ENCODE measurements at regions not wholly inside any gene's neighbourhood (a gene's known extent, or its start where the extent isn't known, plus 50 kb on each side); places are given as distances from the start of the nearest gene placed in this dataset.

DNA sequence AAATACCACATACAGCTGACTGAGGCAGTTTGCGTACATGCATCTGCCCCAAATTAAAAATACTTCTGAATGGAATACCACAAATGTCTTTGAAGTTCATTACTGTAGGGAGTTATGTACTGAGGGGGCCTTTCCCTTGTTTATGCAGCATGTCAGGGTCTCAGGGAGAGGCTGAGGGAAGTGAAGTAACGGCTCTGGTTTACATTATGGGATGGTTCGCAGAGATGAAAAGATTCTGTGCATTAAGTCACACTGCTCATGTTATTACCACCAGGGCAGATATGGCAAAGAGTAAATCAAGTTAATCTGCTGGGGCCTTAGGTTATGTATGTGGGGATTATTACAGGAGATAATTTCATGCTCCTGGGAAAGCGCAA, 385.9 kb upstream of the RND3 start:
- peak; percentile 26; the same call in 1 of the 2 replicates for TF ChIP-seq ZNF8 (CRISPR knock-in tag; IDR thresholded peaks at IDR 0.05)
- TF ChIP-seq, protein P1, sequence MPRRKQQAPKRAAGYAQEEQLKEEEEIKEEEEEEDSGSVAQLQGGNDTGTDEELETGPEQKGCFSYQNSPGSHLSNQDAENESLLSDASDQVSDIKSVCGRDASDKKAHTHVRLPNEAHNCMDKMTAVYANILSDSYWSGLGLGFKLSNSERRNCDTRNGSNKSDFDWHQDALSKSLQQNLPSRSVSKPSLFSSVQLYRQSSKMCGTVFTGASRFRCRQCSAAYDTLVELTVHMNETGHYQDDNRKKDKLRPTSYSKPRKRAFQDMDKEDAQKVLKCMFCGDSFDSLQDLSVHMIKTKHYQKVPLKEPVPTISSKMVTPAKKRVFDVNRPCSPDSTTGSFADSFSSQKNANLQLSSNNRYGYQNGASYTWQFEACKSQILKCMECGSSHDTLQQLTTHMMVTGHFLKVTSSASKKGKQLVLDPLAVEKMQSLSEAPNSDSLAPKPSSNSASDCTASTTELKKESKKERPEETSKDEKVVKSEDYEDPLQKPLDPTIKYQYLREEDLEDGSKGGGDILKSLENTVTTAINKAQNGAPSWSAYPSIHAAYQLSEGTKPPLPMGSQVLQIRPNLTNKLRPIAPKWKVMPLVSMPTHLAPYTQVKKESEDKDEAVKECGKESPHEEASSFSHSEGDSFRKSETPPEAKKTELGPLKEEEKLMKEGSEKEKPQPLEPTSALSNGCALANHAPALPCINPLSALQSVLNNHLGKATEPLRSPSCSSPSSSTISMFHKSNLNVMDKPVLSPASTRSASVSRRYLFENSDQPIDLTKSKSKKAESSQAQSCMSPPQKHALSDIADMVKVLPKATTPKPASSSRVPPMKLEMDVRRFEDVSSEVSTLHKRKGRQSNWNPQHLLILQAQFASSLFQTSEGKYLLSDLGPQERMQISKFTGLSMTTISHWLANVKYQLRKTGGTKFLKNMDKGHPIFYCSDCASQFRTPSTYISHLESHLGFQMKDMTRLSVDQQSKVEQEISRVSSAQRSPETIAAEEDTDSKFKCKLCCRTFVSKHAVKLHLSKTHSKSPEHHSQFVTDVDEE (CRISPR knock-in tag; IDR thresholded peaks at IDR 0.05): 0 out of 2 replicates have a peak, but pooled peaks have one; percentile 44
- no peak for TF ChIP-seq BACH2 (CRISPR knock-in tag; IDR thresholded peaks at IDR 0.05; ENCODE audit: borderline replicate concordance)
- 0 out of 2 replicates have a peak, but pooled peaks have one; percentile 7 for TF ChIP-seq ZNF70 (CRISPR knock-in tag; IDR thresholded peaks at IDR 0.05)
- TF ChIP-seq TCF4 (CRISPR knock-in tag; IDR thresholded peaks at IDR 0.05; ENCODE audit: borderline replicate concordance): peak; percentile 68
- peak; percentile 24; the same call in 1 of the 3 replicates for ATAC-seq

DNA sequence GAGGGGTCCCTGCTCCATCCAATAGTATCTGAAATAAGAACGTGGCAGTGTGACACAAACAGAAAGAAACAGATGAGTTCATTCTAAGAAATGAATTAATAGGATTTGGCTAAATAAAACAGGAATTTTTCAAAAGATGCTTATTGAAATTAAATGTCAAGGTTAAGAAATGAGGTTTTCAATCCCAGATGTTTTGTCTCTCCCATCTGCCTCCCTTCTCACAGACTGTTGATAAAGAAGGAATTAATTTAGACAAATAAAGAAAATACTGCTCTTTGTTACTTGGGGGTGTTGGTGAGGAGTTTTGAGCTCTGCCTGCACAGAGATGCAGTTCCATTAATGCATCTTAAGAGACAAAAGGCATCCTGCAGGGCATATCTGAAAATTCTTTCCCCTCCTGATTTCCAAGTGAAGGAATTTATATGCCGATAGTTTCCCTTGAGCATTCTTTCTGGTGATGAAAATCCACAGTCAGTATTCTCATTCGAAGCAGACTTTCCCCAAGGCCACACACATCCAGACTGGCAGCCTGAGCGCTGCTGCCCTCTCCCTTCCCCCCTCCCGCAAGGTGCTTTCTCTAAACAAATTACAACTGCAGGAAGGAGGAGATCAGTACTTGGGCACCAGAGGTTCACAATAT, 385.4 kb upstream of the RND3 start:
- peak; percentile 58 for ATAC-seq
- TF ChIP-seq OSR1 (CRISPR knock-in tag; IDR thresholded peaks at IDR 0.05): no peak
- no peak for TF ChIP-seq ZNF565 (CRISPR knock-in tag; conservative IDR thresholded peaks at IDR 0.05; ENCODE audit: low read depth)
- TF ChIP-seq ZNF70 (CRISPR knock-in tag; IDR thresholded peaks at IDR 0.05): no peak
- no peak for TF ChIP-seq CSDC2 (CRISPR knock-in tag; IDR thresholded peaks at IDR 0.05)
- no peak for TF ChIP-seq PPARA (CRISPR knock-in tag; IDR thresholded peaks at IDR 0.05; ENCODE audit: borderline replicate concordance)
- no peak for TF ChIP-seq BACH2 (CRISPR knock-in tag; IDR thresholded peaks at IDR 0.05; ENCODE audit: borderline replicate concordance)
- no peak; the same call in 1 of the 2 replicates for TF ChIP-seq ZNF8 (CRISPR knock-in tag; IDR thresholded peaks at IDR 0.05)
- no peak for TF ChIP-seq ESRRG (CRISPR knock-in tag; IDR thresholded peaks at IDR 0.05)

DNA sequence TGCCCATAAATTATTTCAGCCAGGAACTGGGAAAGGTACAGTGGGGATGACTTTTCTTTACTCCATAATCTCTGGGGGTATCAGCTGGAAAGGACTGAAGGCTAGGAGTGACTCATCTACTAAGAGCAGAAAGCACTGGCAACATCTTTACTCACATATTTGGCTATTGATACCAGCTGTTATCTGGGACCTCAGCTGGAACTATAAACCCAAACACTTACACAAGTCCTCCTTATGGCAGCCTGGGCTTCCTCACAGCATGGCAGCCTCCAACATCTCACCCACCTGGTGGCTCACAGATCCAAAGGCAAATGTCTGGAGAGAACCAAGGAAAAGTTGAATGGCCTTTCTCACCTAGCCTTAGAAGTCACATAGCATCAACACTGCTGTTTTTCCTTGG, 379.0 kb upstream of the RND3 start:
- 0 out of 3 replicates have a peak, but pooled peaks have one; percentile 20 for ATAC-seq

DNA sequence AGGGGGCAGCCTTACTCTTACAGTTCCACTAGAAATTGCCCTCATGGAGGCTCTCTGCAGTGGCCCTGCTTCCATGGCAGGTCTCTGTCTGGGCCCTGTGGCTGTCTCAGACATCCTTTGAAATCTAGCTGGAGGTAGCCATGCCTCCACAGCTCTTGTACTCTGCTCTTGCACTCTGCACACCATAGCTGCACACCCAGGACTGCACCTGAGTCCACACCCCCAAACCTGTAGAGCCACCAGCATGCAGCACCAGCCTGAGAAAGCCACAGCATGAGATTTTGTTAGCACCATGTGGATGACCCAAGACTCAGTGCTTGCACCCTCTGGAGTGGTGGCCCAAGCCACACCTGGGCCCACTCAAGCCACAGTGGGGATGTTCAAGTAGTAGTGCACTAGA, 376.2 kb upstream of the RND3 start:
- TF ChIP-seq SNAI2 (CRISPR knock-in tag; IDR thresholded peaks at IDR 0.05): no peak
- ATAC-seq: no peak

More for the DNA sequence above, 379.0 kb upstream of the RND3 start:
- TF ChIP-seq, protein P2, sequence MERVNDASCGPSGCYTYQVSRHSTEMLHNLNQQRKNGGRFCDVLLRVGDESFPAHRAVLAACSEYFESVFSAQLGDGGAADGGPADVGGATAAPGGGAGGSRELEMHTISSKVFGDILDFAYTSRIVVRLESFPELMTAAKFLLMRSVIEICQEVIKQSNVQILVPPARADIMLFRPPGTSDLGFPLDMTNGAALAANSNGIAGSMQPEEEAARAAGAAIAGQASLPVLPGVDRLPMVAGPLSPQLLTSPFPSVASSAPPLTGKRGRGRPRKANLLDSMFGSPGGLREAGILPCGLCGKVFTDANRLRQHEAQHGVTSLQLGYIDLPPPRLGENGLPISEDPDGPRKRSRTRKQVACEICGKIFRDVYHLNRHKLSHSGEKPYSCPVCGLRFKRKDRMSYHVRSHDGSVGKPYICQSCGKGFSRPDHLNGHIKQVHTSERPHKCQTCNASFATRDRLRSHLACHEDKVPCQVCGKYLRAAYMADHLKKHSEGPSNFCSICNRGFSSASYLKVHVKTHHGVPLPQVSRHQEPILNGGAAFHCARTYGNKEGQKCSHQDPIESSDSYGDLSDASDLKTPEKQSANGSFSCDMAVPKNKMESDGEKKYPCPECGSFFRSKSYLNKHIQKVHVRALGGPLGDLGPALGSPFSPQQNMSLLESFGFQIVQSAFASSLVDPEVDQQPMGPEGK (CRISPR knock-in tag; IDR thresholded peaks at IDR 0.05; ENCODE audit: borderline replicate concordance): no peak
- TF ChIP-seq PPARA (CRISPR knock-in tag; IDR thresholded peaks at IDR 0.05; ENCODE audit: borderline replicate concordance) (no peak), ZC3H10 (CRISPR knock-in tag; IDR thresholded peaks at IDR 0.05) (no peak), ZNF70 (CRISPR knock-in tag; IDR thresholded peaks at IDR 0.05) (no peak), ZNF8 (CRISPR knock-in tag; IDR thresholded peaks at IDR 0.05) (no peak), ZNF565 (CRISPR knock-in tag; conservative IDR thresholded peaks at IDR 0.05; ENCODE audit: low read depth) (peak; percentile 72; the same call in 1 of the 2 replicates), ISL1 (CRISPR knock-in tag; IDR thresholded peaks at IDR 0.05) (no peak)
- TF ChIP-seq, protein P3, sequence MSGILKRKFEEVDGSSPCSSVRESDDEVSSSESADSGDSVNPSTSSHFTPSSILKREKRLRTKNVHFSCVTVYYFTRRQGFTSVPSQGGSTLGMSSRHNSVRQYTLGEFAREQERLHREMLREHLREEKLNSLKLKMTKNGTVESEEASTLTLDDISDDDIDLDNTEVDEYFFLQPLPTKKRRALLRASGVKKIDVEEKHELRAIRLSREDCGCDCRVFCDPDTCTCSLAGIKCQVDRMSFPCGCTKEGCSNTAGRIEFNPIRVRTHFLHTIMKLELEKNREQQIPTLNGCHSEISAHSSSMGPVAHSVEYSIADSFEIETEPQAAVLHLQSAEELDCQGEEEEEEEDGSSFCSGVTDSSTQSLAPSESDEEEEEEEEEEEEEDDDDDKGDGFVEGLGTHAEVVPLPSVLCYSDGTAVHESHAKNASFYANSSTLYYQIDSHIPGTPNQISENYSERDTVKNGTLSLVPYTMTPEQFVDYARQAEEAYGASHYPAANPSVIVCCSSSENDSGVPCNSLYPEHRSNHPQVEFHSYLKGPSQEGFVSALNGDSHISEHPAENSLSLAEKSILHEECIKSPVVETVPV (CRISPR knock-in tag; IDR thresholded peaks at IDR 0.05): no peak

DNA sequence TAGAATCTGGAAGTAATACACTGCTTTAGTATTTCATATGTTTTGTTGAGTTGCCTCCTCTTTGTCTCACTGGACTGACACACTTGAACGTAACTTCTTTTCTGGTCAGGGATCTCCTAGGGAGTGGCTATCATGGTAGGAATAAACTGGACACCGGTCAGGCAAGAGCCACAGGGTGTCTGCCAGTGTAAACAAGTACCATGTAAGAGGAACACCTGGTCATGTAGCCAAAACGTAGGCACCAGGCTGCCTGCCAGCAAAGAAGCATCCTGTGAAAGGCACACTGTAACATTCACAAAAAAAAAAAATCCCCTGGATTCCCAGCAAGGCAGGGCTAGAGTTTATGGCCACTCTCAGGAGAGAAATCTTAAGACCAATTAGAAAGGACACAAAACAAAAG, 372.8 kb upstream of the RND3 start:
- ATAC-seq: no peak
- TF ChIP-seq ZNF565 (CRISPR knock-in tag; conservative IDR thresholded peaks at IDR 0.05; ENCODE audit: low read depth) (no peak), ZFP30 (CRISPR knock-in tag; IDR thresholded peaks at IDR 0.05) (no peak), CSDC2 (CRISPR knock-in tag; IDR thresholded peaks at IDR 0.05) (no peak), GLIS3 (CRISPR knock-in tag; IDR thresholded peaks at IDR 0.05) (no peak), ZC3H10 (CRISPR knock-in tag; IDR thresholded peaks at IDR 0.05) (no peak), BACH2 (CRISPR knock-in tag; IDR thresholded peaks at IDR 0.05; ENCODE audit: borderline replicate concordance) (no peak), ZNF70 (CRISPR knock-in tag; IDR thresholded peaks at IDR 0.05) (no peak)
- TF ChIP-seq, protein P1 (CRISPR knock-in tag; IDR thresholded peaks at IDR 0.05): no peak
- TF ChIP-seq, protein P4, sequence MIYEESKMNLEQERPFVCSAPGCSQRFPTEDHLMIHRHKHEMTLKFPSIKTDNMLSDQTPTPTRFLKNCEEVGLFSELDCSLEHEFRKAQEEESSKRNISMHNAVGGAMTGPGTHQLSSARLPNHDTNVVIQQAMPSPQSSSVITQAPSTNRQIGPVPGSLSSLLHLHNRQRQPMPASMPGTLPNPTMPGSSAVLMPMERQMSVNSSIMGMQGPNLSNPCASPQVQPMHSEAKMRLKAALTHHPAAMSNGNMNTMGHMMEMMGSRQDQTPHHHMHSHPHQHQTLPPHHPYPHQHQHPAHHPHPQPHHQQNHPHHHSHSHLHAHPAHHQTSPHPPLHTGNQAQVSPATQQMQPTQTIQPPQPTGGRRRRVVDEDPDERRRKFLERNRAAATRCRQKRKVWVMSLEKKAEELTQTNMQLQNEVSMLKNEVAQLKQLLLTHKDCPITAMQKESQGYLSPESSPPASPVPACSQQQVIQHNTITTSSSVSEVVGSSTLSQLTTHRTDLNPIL (CRISPR knock-in tag; IDR thresholded peaks at IDR 0.05; ENCODE audit: low read depth): no peak
- TF ChIP-seq, protein P2 (CRISPR knock-in tag; IDR thresholded peaks at IDR 0.05; ENCODE audit: borderline replicate concordance): no peak
